ENCODE measurements at regions not wholly inside any gene's neighbourhood (a gene's known extent, or its start where the extent isn't known, plus 50 kb on each side); places are given as distances from the start of the nearest gene placed in this dataset.

DNA sequence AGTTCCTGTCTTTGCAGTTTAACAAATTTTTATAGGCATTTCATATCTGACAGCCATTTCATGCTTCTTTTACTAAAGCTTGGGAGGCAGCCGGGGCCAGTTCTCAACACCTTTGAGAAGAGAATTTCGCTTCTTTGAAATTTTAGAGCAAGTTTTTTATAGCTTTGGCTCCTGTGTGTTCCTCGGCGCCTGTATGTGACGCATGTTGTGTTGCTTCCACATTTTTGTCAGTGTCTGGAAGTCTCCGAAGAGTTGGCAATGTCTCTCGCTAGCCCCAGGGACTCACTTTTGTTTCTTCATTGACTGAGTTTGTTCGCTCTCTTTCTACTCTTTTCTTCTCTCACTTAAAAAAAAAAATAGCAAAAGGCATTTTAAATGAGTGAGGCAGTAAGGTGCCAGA lies 386.9 kb upstream of the PLXNA2 start:
- TF ChIP-seq, protein P1, sequence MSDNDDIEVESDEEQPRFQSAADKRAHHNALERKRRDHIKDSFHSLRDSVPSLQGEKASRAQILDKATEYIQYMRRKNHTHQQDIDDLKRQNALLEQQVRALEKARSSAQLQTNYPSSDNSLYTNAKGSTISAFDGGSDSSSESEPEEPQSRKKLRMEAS (IDR thresholded peaks at IDR 0.05) = no peak
- TF ChIP-seq EP300 (IDR thresholded peaks at IDR 0.05; ENCODE audit: borderline replicate concordance) = no peak
- TF ChIP-seq TEAD4 (IDR thresholded peaks at IDR 0.05) = no peak
- TF ChIP-seq, protein P2, sequence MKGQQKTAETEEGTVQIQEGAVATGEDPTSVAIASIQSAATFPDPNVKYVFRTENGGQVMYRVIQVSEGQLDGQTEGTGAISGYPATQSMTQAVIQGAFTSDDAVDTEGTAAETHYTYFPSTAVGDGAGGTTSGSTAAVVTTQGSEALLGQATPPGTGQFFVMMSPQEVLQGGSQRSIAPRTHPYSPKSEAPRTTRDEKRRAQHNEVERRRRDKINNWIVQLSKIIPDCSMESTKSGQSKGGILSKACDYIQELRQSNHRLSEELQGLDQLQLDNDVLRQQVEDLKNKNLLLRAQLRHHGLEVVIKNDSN (IDR thresholded peaks at IDR 0.05) = no peak
- TF ChIP-seq YY1 (IDR thresholded peaks at IDR 0.05; ENCODE audit: low read depth) = no peak
- no peak for TF ChIP-seq TAF1 (IDR thresholded peaks at IDR 0.05; ENCODE audit: low read depth)

Data from Ishikawa (cell line).